Lower leg skin (tissue), 4 donors: ENCODE measurements at regions not wholly inside any gene's neighbourhood (a gene's known extent, or its start where the extent isn't known, plus 50 kb on each side); places are given as distances from the start of the nearest gene placed in this dataset.
"Not testable (repeated sequence)": the region's sequence is repeated elsewhere in the genome, so short reads cannot be mapped to it uniquely, and the experiment has no call there.

Experiments used
- DNase-seq, 2 donors: peaks; one replicate each; pipeline ENCODE4 v3.0.0-alpha.2; 2019; ENCODE audit warnings: low spot score in 2 of 2
- H3K4me3 ChIP-seq: fragments of 200-600 bp; sonication (generic); 2 replicates; pipeline ENCODE4 v1.5.1; 2017; ENCODE audit warnings: mild to moderate bottlenecking, low read depth; ENCODE audit not compliant: poor library complexity, severe bottlenecking
- POLR2A ChIP-seq, 2 donors: fragments of 450-650 bp; IDR thresholded peaks; one replicate each; pipeline ENCODE4 v1.6.1; 2016 to 2017; ENCODE audit warnings: antibody characterized with exemption in 2 of 2, mild to moderate bottlenecking in 1 of 2, moderate library complexity in 1 of 2
- WGBS, 2 donors: methylation state at CpG; one replicate each; pipeline ENCODE4 v1.1.5; 2018; 5-methylcytosine and 5-hydroxymethylcytosine counted together
- intact Hi-C: fragments of 100-400 bp; cut with DNase I; formaldehyde crosslinking; loops from one replicate; pipeline ENCODE4 v1.15.0; 2023; ENCODE audit warnings: low total_unique reads
- TF ChIP-seq, protein P1 (sequence below), 3 donors: fragments of 450-650 bp; IDR thresholded peaks; one replicate each; pipeline ENCODE4 v1.5.1; 2016; ENCODE audit warnings: antibody characterized with exemption in 3 of 3, mild to moderate bottlenecking in 3 of 3, moderate library complexity in 2 of 3

DNA sequence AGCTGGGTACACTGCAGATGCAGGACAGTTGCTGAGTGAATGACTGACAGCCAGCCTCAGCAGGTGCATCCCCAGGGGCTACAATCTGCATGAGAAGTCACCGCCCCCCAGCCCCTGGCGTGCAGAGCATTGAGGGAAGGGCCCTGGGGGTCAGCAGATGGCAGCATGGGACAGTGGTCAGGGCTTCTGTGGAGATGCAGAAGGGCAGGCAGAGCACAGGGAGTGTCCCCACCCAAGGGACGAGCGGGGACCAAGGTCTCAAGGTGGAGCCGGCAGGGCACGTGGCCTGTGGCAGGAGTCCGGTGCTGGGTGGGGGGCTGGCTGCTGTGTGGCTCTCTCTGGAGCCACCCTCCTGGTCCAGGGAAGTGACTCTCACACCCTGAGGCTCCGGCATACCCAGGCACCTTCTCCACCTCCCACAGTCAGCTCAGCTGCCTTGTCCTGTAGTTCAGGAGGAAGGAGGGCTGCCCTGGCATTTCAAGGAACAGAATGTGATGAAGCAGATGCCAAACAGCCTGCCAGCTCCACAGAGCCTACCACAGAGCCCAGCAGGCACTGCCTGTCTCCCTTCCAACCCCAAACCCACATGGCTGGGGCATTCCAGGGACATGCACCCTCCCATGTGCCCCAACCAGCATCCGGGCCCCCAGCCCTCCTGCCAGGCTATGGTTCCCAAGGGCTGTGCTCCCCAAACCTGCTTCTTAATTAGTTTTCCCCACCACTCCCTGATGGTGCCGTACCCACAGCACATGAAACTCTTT, 114.5 kb downstream of the TMEM130 start:
- intact Hi-C loops = no loop called here
- 47 to 49% methylated on average over 10 of the region's 10 CpGs for WGBS, 2 donors
- no peak for DNase-seq
- TF ChIP-seq, protein P1, sequence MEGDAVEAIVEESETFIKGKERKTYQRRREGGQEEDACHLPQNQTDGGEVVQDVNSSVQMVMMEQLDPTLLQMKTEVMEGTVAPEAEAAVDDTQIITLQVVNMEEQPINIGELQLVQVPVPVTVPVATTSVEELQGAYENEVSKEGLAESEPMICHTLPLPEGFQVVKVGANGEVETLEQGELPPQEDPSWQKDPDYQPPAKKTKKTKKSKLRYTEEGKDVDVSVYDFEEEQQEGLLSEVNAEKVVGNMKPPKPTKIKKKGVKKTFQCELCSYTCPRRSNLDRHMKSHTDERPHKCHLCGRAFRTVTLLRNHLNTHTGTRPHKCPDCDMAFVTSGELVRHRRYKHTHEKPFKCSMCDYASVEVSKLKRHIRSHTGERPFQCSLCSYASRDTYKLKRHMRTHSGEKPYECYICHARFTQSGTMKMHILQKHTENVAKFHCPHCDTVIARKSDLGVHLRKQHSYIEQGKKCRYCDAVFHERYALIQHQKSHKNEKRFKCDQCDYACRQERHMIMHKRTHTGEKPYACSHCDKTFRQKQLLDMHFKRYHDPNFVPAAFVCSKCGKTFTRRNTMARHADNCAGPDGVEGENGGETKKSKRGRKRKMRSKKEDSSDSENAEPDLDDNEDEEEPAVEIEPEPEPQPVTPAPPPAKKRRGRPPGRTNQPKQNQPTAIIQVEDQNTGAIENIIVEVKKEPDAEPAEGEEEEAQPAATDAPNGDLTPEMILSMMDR (IDR thresholded peaks at IDR 0.05) = no peak
- TF ChIP-seq POLR2A (IDR thresholded peaks at IDR 0.05) = no peak
- H3K4me3 ChIP-seq = no peak overlapping the region

DNA sequence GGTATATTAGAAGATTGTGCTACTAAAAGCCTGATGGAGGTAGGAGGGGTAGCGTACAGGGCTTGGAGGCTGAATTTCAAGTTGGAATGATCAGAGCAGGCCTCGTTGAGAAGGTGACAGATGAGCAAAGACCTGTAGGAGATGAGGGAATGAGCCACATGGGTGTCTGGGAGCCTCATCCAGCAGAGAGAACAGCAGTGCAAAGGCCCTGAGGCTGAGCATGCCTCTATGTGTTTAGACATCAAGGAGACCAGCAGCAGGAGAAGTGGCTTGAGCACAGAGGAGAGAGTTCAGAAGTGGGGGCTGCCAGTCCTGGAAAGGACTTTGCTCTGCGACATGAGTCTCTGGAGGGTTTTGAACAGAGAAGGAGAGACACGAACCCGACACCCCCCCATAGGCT, 111.7 kb downstream of the TMEM130 start:
- TF ChIP-seq, protein P1 (IDR thresholded peaks at IDR 0.05) = no peak
- TF ChIP-seq POLR2A (IDR thresholded peaks at IDR 0.05) = no peak

DNA sequence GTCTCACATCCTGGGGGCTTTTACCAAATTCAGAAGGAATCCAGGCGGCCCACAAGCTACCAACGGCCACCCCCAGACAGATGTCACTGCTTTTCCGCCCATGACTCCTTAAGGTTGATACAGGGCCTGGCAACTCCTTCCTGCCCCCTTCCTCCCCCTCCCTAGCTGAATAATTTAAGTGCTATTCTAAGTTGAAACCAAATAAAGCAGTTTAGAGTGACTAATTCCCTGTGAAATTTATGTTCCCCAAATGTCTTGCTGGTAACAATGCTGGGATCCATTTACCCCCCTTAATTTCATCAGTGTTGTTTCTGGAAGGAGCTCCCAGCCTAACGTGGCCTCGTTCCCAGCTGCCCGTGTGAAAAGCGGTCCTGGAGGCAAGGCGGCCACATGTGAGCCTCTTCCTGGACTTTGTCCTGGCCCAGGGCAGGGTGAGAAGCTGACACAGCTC, 109.6 kb downstream of the TMEM130 start:
- H3K4me3 ChIP-seq = no peak overlapping the region
- intact Hi-C loops = no loop called here
- DNase-seq = no peak
- TF ChIP-seq, protein P1 (IDR thresholded peaks at IDR 0.05) = no peak
- no peak for TF ChIP-seq POLR2A (IDR thresholded peaks at IDR 0.05)
- WGBS, 2 donors = 29 to 45% methylated on average over 8 of the region's 8 CpGs

More for the DNA sequence above, 111.7 kb downstream of the TMEM130 start:
- intact Hi-C loops = no loop called here
- no peak for DNase-seq
- WGBS, 2 donors = 89 to 92% methylated on average over 5 of the region's 5 CpGs
- H3K4me3 ChIP-seq = no peak overlapping the region

DNA sequence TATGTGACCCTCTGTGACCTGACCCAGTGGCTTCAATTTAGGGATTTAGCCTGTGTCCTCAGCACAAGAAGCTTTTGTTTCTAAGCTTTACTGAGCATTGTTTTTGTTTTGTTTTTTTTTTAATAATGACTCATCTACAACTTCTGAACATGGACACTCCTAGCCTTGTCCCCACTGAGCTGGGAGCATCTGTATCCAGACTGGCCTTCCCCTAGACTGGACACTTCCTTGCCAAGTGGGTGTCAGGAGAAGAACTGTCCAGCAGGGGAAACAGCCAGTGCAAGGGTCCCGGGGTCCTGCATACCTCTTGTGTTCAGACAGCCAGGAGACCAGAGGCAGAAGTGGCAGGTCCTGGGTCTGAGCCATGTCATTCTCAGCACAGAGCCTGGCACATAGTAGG, 108.6 kb downstream of the TMEM130 start:
- TF ChIP-seq POLR2A (IDR thresholded peaks at IDR 0.05) = no peak
- H3K4me3 ChIP-seq = no peak overlapping the region
- intact Hi-C loops = no loop called here
- 70 to 75% methylated on average over 1 of the region's 1 CpG for WGBS, 2 donors
- DNase-seq = no peak

DNA sequence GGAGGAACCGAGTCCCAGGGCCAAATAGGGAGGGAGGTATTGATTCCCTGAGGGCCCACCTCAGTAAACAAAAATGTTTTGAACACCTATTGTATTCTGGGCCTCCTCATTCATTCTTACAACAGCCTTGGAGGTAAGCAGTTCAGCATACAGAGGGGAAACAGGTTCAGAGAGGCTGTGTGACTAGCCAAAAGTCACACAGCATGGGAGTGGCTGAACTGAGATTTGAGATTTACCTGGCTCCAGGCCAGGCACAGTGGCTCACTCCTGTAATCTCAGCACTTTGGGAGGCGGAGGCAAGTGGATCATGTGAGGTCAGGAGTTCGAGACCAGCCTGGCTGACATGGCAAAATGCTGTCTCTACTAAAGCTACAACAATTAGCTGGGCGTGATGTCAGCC, 107.2 kb downstream of the TMEM130 start:
- intact Hi-C loops = no loop called here
- 43 to 78% methylated on average over 4 of the region's 4 CpGs for WGBS, 2 donors
- TF ChIP-seq POLR2A (IDR thresholded peaks at IDR 0.05) = no peak
- H3K4me3 ChIP-seq = no peak overlapping the region
- no peak for DNase-seq

DNA sequence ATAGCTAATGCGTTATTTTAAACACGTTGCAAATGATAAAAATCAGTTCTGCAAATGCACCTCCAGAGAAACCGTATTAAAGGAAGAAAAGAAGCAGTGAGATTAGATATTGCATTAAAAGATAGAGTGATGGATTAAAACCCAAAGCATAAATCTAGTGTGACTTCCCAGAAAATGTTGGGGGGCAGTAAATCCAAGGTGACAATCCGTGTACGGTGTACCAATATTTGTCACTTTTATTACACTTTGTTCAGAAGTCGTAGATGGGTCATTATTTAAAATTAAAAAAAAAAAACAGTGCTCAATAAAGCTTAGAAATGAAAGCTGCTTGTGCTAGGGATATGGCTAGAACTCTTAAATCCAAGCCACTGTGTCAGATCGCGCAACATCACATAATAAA, 106.4 kb downstream of the TMEM130 start:
- WGBS, 2 donors = 42 to 56% methylated on average over 8 of the region's 8 CpGs
- intact Hi-C loops = no loop called here
- DNase-seq = no peak
- H3K4me3 ChIP-seq = no peak overlapping the region
- TF ChIP-seq, protein P1 (IDR thresholded peaks at IDR 0.05) = no peak
- no peak for TF ChIP-seq POLR2A (IDR thresholded peaks at IDR 0.05)

DNA sequence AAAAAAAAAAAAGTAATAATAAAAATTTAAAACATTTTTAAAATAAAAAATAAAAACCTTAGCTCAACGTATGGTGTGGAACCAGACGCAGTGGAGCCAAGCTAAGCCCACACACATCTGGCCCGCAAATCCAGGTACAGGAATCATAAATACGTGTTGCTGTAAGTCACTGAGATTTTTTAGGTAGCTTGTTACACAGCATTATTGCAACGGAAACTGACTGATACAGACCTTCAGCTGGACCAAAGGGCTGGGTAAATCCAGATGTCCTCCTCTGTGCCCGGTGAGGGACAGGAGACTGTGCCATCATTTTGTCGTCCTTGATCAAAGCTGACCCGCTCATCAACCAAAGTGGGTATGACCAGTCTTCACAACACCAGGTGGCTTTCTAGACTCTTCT, 104.9 kb downstream of the TMEM130 start:
- WGBS, 2 donors = 68% methylated on average over 8 of the region's 8 CpGs
- no peak for TF ChIP-seq POLR2A (IDR thresholded peaks at IDR 0.05)
- TF ChIP-seq, protein P1 (IDR thresholded peaks at IDR 0.05) = no peak
- DNase-seq = no peak
- H3K4me3 ChIP-seq = no peak overlapping the region
- intact Hi-C loops = no loop called here

DNA sequence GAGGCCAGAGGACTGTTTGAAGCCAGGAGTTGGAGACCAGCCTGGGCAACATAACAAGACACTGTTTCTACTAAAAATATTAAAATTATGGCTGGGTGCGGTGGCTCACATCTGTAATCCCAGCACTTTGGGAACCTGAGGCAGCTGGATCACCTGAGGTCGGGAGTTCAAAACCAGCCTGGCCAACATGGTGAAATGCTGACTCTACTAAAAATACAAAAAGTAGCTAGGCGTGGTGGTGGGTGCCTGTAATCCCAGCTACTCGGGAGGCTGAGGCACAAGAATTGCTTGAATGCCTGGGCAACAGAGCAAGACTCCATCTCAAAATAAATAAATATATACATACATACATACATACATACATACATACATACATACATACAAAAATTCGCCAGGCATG, 99.7 kb downstream of the TMEM130 start:
- DNase-seq, H3K4me3 ChIP-seq, intact Hi-C loops: not testable (repeated sequence)
- WGBS, 2 donors = 83 to 89% methylated on average over 5 of the region's 5 CpGs
